H1 (cell line): ENCODE measurements at regions not wholly inside any gene's neighbourhood (a gene's known extent, or its start where the extent isn't known, plus 50 kb on each side); places are given as distances from the start of the nearest gene placed in this dataset.

Source experiments
- CTCF ChIA-PET: fragments of 300-600 bp; sonication (Branson Sonifier 250); formaldehyde crosslinking; loops from one replicate; lab custom pipeline; 2021; ENCODE audit not compliant: partially characterized antibody; lab: Charles Lee
- POLR2A ChIA-PET: fragments of 300-600 bp; sonication (Branson Sonifier 250); formaldehyde crosslinking; loops from one replicate; lab custom pipeline; 2021; ENCODE audit warnings: inconsistent platforms; ENCODE audit not compliant: partially characterized antibody; lab: Charles Lee
- DNase-seq, 2 experiments: peaks; one replicate each; pipeline versions ENCODE4 v3.0.0 to v3.0.0-alpha.2; 2010 to 2022; ENCODE audit warnings: low spot score in 2 of 2, low read depth in 1 of 2, mixed read lengths in 1 of 2
- FAIRE-seq: peaks from 2 replicates; lab custom pipeline; 2011; peaks lifted over from hg19 to GRCh38; lab: Jason Lieb, UNC
- H2AFZ ChIP-seq: 2 replicates; pipeline ENCODE4 v1.8.1; 2012; ENCODE audit warnings: low read length, inconsistent platforms
- H2AK5ac ChIP-seq: 2 replicates; pipeline ENCODE4 v1.6.1; 2013; ENCODE audit warnings: low read depth, low read length
- H2BK120ac ChIP-seq: replicated peaks from 2 replicates; pipeline ENCODE3; 2013; ENCODE audit warnings: low read depth, low read length, inconsistent platforms
- H2BK12ac ChIP-seq: 2 replicates; pipeline ENCODE4 v1.6.1; 2013; ENCODE audit warnings: low read depth, low read length
- H2BK15ac ChIP-seq: 2 replicates; pipeline ENCODE4 v1.6.1; 2013; ENCODE audit warnings: low read length
- H2BK20ac ChIP-seq: 2 replicates; pipeline ENCODE4 v1.6.1; 2013; ENCODE audit warnings: low read length
- H2BK5ac ChIP-seq: 2 replicates; pipeline ENCODE4 v1.6.1; 2013; ENCODE audit warnings: low read depth, low read length
- H3K14ac ChIP-seq: 2 replicates; pipeline ENCODE4 v1.6.1; 2013; ENCODE audit warnings: inconsistent platforms; ENCODE audit not compliant: insufficient read length
- H3K18ac ChIP-seq: 2 replicates; pipeline ENCODE4 v1.6.1; 2013; ENCODE audit warnings: low read length; ENCODE audit errors: extremely low read depth
- H3K23ac ChIP-seq: 2 replicates; pipeline ENCODE4 v1.6.1; 2013; ENCODE audit warnings: inconsistent platforms; ENCODE audit not compliant: insufficient read length
- H3K23me2 ChIP-seq: 2 replicates; pipeline ENCODE4 v1.6.1; 2013; ENCODE audit warnings: low read depth, low read length
- H3K27ac ChIP-seq: 2 replicates; pipeline ENCODE4 v1.6.1; 2011; ENCODE audit warnings: low read depth, low read length, inconsistent platforms
- H3K27me3 ChIP-seq, 4 experiments: replicated peaks in 1 of 4; 1 replicate in 1 of 4; 2 replicates in 3 of 4; pipeline versions ENCODE4 v1.6.1 to v1.8.1; 2011 to 2013; ENCODE audit warnings: low read length in 3 of 4, mild to moderate bottlenecking in 3 of 4, inconsistent platforms in 2 of 4, mixed read lengths in 2 of 4, moderate library complexity in 1 of 4; ENCODE audit not compliant: control insufficient read depth in 3 of 4, insufficient read depth in 3 of 4; ENCODE audit errors: extremely low read depth in 1 of 4
- H3K36me3 ChIP-seq, 4 experiments: 2 replicates each; pipeline versions ENCODE4 v1.6.1 to v1.8.1; 2011 to 2013; ENCODE audit warnings: mild to moderate bottlenecking in 4 of 4, low read length in 3 of 4, moderate library complexity in 2 of 4, control low read depth in 1 of 4, inconsistent platforms in 1 of 4; ENCODE audit not compliant: insufficient read depth in 4 of 4, control insufficient read depth in 2 of 4
- H3K4ac ChIP-seq: replicated peaks from 2 replicates; pipeline ENCODE3; 2013; ENCODE audit warnings: low read length, low read depth, mixed read lengths, inconsistent platforms; ENCODE audit not compliant: insufficient read length
- H3K4me1 ChIP-seq, 4 experiments: replicated peaks in 1 of 4; 1 replicate in 1 of 4; 2 replicates in 3 of 4; pipeline versions ENCODE4 v1.6.1 to v1.8.1; 2011 to 2013; ENCODE audit warnings: low read length in 3 of 4, inconsistent platforms in 2 of 4, mixed read lengths in 1 of 4; ENCODE audit not compliant: insufficient read depth in 4 of 4, control insufficient read depth in 3 of 4
- H3K4me2 ChIP-seq, 2 experiments: 2 replicates each; pipeline versions ENCODE4 v1.6.1 to v1.8.1; 2011 to 2013; ENCODE audit warnings: low read depth in 2 of 2, low read length in 2 of 2, control low read depth in 1 of 2, inconsistent platforms in 1 of 2, mild to moderate bottlenecking in 1 of 2; ENCODE audit not compliant: insufficient read depth in 1 of 2
- H3K4me3 ChIP-seq, 4 experiments: fragments of 200-600, 300-600 bp in 1 of 4; sonication (generic), shearing (Covaris generic), sonication (Bioruptor Twin) in 1 of 4; 2 replicates each; pipeline versions ENCODE4 v1.5.1 to v1.8.1; 2011 to 2016; ENCODE audit warnings: low read length in 4 of 4, low read depth in 3 of 4, control low read depth in 2 of 4, inconsistent platforms in 2 of 4, mild to moderate bottlenecking in 2 of 4, mixed read lengths in 1 of 4, moderate library complexity in 1 of 4; ENCODE audit not compliant: insufficient read depth in 2 of 4; ENCODE audit errors: extremely low read depth in 1 of 4
- H3K56ac ChIP-seq: replicated peaks from 2 replicates; pipeline ENCODE3; 2013; ENCODE audit warnings: low read depth, mild to moderate bottlenecking, mixed read lengths, low read length, inconsistent platforms; ENCODE audit not compliant: insufficient read length
- H3K79me1 ChIP-seq: 2 replicates; pipeline ENCODE4 v1.6.1; 2013; ENCODE audit warnings: low read depth, low read length, control low read depth
- H3K79me2 ChIP-seq, 2 experiments: 2 replicates each; pipeline versions ENCODE4 v1.6.1 to v1.8.1; 2012 to 2013; ENCODE audit warnings: low read length in 2 of 2, mild to moderate bottlenecking in 2 of 2, inconsistent platforms in 1 of 2; ENCODE audit not compliant: insufficient read depth in 2 of 2, control insufficient read depth in 1 of 2
- H3K9ac ChIP-seq, 4 experiments: replicated peaks in 1 of 4; 1 replicate in 1 of 4; 2 replicates in 3 of 4; pipeline versions ENCODE4 v1.6.1 to v1.8.1; 2011 to 2013; ENCODE audit warnings: low read depth in 3 of 4, low read length in 3 of 4, control low read depth in 2 of 4, mild to moderate bottlenecking in 2 of 4, moderate library complexity in 2 of 4, inconsistent platforms in 1 of 4; ENCODE audit errors: extremely low read depth in 1 of 4
- H3K9me3 ChIP-seq, 2 experiments: 2 replicates each; pipeline versions ENCODE4 v1.6.1 to v1.8.1; 2012 to 2013; ENCODE audit warnings: mild to moderate bottlenecking in 2 of 2, moderate library complexity in 2 of 2, control low read depth in 1 of 2, inconsistent platforms in 1 of 2, low read depth in 1 of 2, low read length in 1 of 2, mixed read lengths in 1 of 2; ENCODE audit not compliant: insufficient read depth in 2 of 2
- H4K20me1 ChIP-seq, 2 experiments: replicated peaks in 1 of 2; 2 replicates each; pipeline versions ENCODE3 to v1.8.1; 2011 to 2013; ENCODE audit warnings: inconsistent platforms in 2 of 2, low read length in 2 of 2, mild to moderate bottlenecking in 1 of 2; ENCODE audit not compliant: insufficient read depth in 2 of 2, control insufficient read depth in 1 of 2
- H4K5ac ChIP-seq: 2 replicates; pipeline ENCODE4 v1.6.1; 2013; ENCODE audit warnings: low read length, low read depth, mixed read lengths, inconsistent platforms; ENCODE audit not compliant: insufficient read length
- H4K8ac ChIP-seq: 2 replicates; pipeline ENCODE4 v1.8.0; 2013; ENCODE audit warnings: mild to moderate bottlenecking, moderate library complexity, low read length, inconsistent platforms; ENCODE audit not compliant: insufficient read depth; ENCODE audit errors: extremely low read depth
- H4K91ac ChIP-seq: replicated peaks from 2 replicates; pipeline ENCODE3; 2013; ENCODE audit warnings: low read length, mixed read lengths, inconsistent platforms; ENCODE audit not compliant: insufficient read length
- BACH1 ChIP-seq: IDR thresholded peaks from 2 replicates; pipeline ENCODE4 v1.6.1; 2012; ENCODE audit warnings: low read length, improper control_type of control experiment
- CBX5 ChIP-seq: fragments of 300-800, 300-1000 bp; sonication (generic); IDR thresholded peaks from 2 replicates; pipeline ENCODE4 v1.7.1; 2016; ENCODE audit warnings: antibody characterized with exemption, low read length, low read depth
- CEBPB ChIP-seq: IDR thresholded peaks from 2 replicates; pipeline ENCODE4 v1.6.1; 2012; ENCODE audit warnings: low read depth, low read length
- EZH2 ChIP-seq: fragments of 200-600 bp; sonication (generic); IDR thresholded peaks from 2 replicates; pipeline ENCODE4 v1.7.1; 2012; ENCODE audit warnings: low read depth, mild to moderate bottlenecking, moderate library complexity, low read length, inconsistent platforms; ENCODE audit not compliant: severe bottlenecking
- HDAC2 ChIP-seq, 2 experiments: fragments of 300-600 bp in 1 of 2; sonication (generic) in 1 of 2; IDR thresholded peaks; 2 replicates each; pipeline ENCODE4 v1.6.1; 2011 to 2012; ENCODE audit warnings: low read depth in 2 of 2, low read length in 2 of 2, mild to moderate bottlenecking in 2 of 2, moderate library complexity in 2 of 2, borderline replicate concordance in 1 of 2, inconsistent platforms in 1 of 2
- JUND ChIP-seq: IDR thresholded peaks from 2 replicates; pipeline ENCODE4 v1.6.1; 2011; ENCODE audit warnings: mild to moderate bottlenecking, improper control_type of control experiment, low read length
- KDM1A ChIP-seq: fragments of 200-600, 300-600 bp; sonication (generic); IDR thresholded peaks from 2 replicates; pipeline ENCODE4 v1.7.1; 2016; ENCODE audit warnings: mild to moderate bottlenecking, low read length, borderline replicate concordance
- SIN3A ChIP-seq, 2 experiments: IDR thresholded peaks in 1 of 2; conservative IDR thresholded peaks in 1 of 2; 2 replicates each; pipeline ENCODE4 v1.6.1; 2011 to 2012; ENCODE audit warnings: low read length in 2 of 2, improper control_type of control experiment in 1 of 2, low read depth in 1 of 2, mild to moderate bottlenecking in 1 of 2
- TEAD4 ChIP-seq: IDR thresholded peaks from 2 replicates; pipeline ENCODE4 v1.6.1; 2012; ENCODE audit warnings: low read depth, low read length, inconsistent platforms, mixed read lengths
- WGBS, 2 experiments: shearing (Covaris generic) in 1 of 2; methylation state at CpG; one replicate each; pipeline versions ENCODE4 v1.1.6 to v1.1.7; 2013 to 2015; ENCODE audit warnings: low lambda C conversion rate in 2 of 2, mixed read lengths in 2 of 2, inconsistent platforms in 1 of 2, low coverage in 1 of 2, missing lambda C conversion rate in 1 of 2; ENCODE audit not compliant: insufficient replicate concordance in 2 of 2, insufficient coverage in 1 of 2, insufficient read length in 1 of 2; ENCODE audit errors: extremely low coverage in 1 of 2, missing lambda C conversion rate in 1 of 2; 5-methylcytosine and 5-hydroxymethylcytosine counted together
- TF ChIP-seq, protein P1 (sequence below): IDR thresholded peaks from 2 replicates; pipeline ENCODE4 v1.6.1; 2012; ENCODE audit warnings: low read length, inconsistent platforms

DNA sequence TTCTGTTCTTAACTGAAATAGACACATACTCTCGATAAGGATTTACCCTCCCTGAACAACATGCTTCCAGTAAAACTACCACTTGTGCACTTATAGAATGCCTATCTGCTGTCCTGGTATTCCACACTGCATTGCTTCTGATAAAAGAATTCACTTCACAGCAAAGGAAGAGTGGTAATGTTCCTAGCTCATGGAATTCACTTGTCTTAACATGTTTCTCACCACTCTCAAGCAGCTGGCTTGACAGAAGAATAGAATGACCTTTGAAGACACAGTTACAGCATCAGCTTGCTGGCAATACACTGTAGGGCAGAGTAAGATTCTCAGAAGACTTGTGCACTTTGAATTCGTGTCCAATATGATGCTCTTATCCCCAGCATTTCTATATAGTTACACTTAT is 524.1 kb upstream of the CNTNAP5 start:
- no peak overlapping the region for H4K91ac ChIP-seq
- H3K9ac ChIP-seq: no peak overlapping the region
- H3K4me2 ChIP-seq: no peak overlapping the region
- no peak overlapping the region for H3K4me3 ChIP-seq
- H3K14ac ChIP-seq: no peak overlapping the region
- no peaks in the 10 kb centered on the region for H3K4me1 ChIP-seq
- no peak overlapping the region for H2BK20ac ChIP-seq
- CTCF ChIA-PET: no interaction called here
- no peak overlapping the region for H3K18ac ChIP-seq
- no peak overlapping the region for H3K4ac ChIP-seq
- no peak overlapping the region for H4K5ac ChIP-seq
- no peak overlapping the region for H3K27ac ChIP-seq
- H4K20me1 ChIP-seq: no peaks in the 10 kb centered on the region
- no peak for DNase-seq
- no peaks in the 10 kb centered on the region for H3K79me2 ChIP-seq
- H3K56ac ChIP-seq: no peak overlapping the region
- no peak overlapping the region for H2AFZ ChIP-seq
- H2BK15ac ChIP-seq: no peak overlapping the region
- H3K23ac ChIP-seq: no peak overlapping the region
- no peak overlapping the region for H4K8ac ChIP-seq
- no peaks in the 10 kb centered on the region for H3K79me1 ChIP-seq
- H3K27me3 ChIP-seq: no peaks in the 10 kb centered on the region
- no peaks in the 10 kb centered on the region for H3K23me2 ChIP-seq
- POLR2A ChIA-PET: no interaction called here
- H2AK5ac ChIP-seq: no peak overlapping the region
- H3K9me3 ChIP-seq: 0 out of 4 replicates have a peak, but pooled peaks cover 0 to 3% of the 10 kb centered on the region in 2 experiments
- WGBS, 2 experiments: 97% methylated on average over 2 of the region's 2 CpGs; no CpG with 5 or more reads in 1 of the 2 experiments
- no peak overlapping the region for H2BK12ac ChIP-seq
- no peaks in the 10 kb centered on the region for H3K36me3 ChIP-seq
- H2BK120ac ChIP-seq: no peak overlapping the region
- FAIRE-seq: no peak
- no peak overlapping the region for H2BK5ac ChIP-seq
- TF ChIP-seq, protein P1, sequence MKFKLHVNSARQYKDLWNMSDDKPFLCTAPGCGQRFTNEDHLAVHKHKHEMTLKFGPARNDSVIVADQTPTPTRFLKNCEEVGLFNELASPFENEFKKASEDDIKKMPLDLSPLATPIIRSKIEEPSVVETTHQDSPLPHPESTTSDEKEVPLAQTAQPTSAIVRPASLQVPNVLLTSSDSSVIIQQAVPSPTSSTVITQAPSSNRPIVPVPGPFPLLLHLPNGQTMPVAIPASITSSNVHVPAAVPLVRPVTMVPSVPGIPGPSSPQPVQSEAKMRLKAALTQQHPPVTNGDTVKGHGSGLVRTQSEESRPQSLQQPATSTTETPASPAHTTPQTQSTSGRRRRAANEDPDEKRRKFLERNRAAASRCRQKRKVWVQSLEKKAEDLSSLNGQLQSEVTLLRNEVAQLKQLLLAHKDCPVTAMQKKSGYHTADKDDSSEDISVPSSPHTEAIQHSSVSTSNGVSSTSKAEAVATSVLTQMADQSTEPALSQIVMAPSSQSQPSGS: no peak
- no peak for TF ChIP-seq HDAC2 (IDR thresholded peaks at IDR 0.05; ENCODE audit: borderline replicate concordance in 1 of 2, low read depth in 2 of 2, low read length in 2 of 2)
- no peak for TF ChIP-seq BACH1
- TF ChIP-seq TEAD4: no peak
- no peak for TF ChIP-seq KDM1A
- no peak for TF ChIP-seq CEBPB
- no peak for TF ChIP-seq JUND
- TF ChIP-seq SIN3A (conservative IDR thresholded peaks at IDR 0.05 in 1 of 2, IDR thresholded peaks at IDR 0.05 in 1 of 2; ENCODE audit: low read depth in 1 of 2, low read length in 2 of 2): no peak
- no peak for TF ChIP-seq EZH2
- TF ChIP-seq CBX5: no peak
